Stimulated activated CD4-positive, alpha-beta T cell treated with anti-CD3 and anti-CD28 coated beads, Interleukin-1b, Interleukin-23, amount 100 ng/mL, for 4 hours (primary cell): ENCODE measurements at regions not wholly inside any gene's neighbourhood (a gene's known extent, or its start where the extent isn't known, plus 50 kb on each side); places are given as distances from the start of the nearest gene placed in this dataset.
A peak's percentile ranks its signal among the peaks of the same experiment; 100 is the strongest.
"Not testable (repeated sequence)": the region's sequence is repeated elsewhere in the genome, so short reads cannot be mapped to it uniquely, and the experiment has no call there.

Source experiments
- DNase-seq, 2 donors: peaks; one replicate each; pipeline ENCODE4 v3.0.0-alpha.2; 2020; ENCODE audit warnings: low read depth in 2 of 2

DNA sequence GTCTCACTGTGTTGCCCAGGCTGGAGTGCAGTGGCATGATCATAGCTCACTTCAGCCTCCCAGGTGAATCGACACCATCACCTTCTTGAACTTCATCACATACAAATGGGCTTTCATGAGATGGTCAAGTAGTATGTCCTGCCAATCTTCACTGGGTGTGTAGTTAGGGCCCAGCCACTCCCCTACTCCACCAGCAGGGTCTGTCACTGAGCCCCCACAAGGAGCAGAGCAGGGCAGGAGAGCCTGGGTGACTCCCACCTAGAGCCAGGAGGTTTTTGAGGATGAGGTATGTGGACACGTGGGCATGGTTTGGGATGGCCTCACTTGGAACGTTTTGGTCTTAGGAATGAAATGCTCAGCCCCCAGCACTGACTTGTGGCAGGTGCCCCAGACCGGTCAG is 4037.7 kb upstream of the TPTE start:
- not testable (repeated sequence) for DNase-seq

DNA sequence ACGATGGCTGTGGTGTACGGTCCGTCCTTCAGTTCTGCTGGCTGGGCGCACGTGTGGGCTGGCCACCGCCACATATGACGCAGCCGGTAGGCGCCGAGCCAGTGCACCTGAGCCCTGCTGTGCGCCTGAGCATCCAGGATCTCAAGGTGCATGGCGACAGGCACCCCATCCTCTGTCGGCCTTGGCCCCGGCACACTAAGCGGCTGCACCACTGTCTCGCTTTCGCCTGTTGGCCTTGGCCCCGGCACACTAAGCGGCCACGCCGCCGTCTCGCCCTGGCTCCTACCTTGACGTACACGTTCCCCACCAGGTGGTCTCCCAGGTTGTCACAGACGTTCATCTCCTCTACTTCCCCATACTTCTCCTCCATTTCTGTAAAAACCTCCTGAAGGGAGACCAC is 4034.6 kb upstream of the TPTE start:
- not testable (repeated sequence) for DNase-seq

DNA sequence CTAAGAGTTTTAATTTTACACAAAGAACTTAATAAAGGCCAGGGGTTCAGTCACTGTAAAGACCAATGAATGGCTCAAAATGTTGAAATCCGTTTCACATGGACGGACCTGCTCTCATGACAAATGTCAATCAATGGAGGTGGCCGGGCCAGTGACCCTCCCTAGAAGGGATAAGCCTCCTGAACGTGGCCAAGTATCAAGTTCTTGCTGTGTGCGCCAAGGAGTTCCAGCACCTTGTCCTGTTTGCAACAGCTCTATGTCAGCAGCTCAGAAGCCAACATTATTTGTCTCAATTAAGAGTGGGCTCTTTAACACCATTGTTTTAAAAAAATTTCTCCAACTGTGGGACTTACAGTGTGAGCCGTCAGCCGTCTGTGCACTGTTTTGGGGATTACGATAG is 4028.7 kb upstream of the TPTE start:
- DNase-seq, result not testable (repeated sequence)

DNA sequence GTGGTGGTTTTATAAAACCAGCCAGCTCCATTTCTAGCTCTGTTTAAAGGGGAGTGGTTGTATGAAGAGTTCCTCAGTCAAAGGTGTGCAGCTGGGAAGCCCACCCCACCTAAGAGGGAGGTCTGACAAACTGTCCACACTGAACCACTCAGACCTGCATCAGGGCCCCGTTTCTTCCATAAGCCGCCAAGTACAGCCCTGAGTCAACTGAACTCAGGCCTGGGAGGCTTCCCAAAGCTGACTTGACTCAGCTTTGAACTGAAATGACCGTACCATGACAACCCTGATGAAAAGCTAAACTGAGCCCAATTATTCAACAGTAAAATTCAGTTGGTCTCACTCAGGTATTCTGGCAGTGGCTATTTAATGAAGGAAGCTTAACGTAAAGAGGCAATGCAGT is 4027.4 kb upstream of the TPTE start:
- not testable (repeated sequence) for DNase-seq

DNA sequence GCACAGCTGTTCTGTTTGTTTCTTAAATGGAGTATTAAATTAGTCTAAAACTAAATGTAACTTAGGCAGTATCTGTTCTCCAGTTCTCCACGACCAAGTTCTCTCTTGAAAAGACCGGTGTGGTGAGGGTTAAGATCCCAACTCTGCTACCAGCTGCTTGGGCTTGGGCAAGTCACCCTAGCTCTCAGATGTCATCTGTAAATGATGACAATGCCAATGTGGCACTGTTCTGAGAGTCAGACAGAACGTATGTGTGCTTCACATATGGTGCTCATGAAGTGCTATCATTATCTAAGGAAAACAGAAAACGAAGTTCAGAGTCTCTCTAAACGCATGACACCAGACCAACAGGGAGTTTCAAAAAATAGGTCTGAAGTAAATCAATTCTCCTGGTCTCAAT is 4025.0 kb upstream of the TPTE start:
- DNase-seq, result not testable (repeated sequence)

DNA sequence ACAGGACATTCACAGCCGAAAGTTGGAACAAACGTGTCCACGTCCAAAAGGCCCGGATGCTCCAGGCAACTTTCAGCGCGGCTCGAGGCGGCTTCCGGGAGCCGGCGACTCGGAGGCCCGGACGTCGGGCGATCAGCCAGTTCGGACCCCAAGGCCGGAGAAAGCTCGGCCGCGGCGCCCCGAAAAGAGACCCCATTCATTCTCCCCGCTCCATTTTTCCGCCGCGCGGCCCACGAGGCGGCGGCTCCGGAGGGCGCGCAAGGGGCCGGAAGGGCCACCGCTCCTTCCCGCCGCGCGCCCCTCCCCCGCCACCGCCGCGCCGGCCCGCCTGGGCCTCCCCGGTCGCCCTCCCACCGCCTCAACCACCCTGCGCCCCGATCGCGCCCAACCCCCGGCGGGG is 4022.7 kb upstream of the TPTE start:
- DNase-seq, result peak in 1 of 2 donors; percentile 1

DNA sequence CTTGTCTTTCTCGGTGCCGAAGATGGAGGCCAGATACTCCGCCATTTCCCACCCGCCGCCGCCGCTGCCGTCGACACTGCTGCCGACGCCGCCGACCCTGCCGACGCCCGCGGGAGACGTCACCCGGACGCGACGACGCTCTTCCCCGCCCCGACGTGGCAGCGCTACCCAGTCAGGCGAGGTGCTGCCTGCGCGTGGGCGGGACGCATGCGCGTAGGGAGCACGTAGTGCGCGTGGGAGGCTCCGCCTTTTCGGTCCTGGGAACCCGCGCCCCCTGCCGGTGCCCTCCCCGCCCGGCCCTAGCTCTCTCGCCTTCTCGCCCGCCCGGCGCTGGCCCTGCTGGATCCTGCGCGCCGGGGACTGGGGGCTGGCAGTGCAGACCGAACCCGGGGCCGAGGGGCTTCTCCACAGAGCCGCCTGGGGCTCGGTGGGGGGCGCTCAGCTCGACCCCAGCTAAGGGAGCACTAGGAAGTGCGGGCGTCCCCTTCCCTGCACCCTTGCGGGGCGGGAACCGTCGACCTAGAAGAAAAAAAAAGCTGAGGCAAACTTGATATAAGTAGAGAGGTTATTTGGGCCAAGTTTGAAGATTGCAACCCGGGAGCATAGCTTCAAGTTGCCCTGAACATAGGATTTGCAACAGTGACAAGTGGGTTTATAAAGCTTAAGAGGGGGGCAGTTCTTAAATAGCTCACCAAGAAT is 4022.1 kb upstream of the TPTE start:
- DNase-seq, result peak in 1 of 2 donors; percentile 57

DNA sequence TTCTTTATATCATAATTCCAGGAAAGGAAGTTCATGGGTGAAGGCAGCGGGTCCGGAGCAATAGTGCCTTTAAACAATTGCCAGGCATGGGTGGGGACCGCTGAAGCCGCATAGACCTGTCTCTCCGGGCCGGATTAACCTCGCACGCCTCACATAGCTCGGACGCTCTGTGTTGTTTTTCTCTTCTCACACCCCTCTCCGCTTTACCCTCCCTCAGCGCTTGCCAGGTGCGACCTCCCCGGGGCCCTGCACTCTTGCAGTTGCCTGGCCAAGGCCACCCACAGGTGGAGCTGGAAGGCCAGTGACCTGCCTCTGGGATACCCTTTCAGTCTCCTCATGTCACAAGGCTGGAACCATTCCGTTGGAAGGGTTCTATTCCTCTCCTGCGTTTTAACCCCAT is 4021.5 kb upstream of the TPTE start:
- DNase-seq, result not testable (repeated sequence)

DNA sequence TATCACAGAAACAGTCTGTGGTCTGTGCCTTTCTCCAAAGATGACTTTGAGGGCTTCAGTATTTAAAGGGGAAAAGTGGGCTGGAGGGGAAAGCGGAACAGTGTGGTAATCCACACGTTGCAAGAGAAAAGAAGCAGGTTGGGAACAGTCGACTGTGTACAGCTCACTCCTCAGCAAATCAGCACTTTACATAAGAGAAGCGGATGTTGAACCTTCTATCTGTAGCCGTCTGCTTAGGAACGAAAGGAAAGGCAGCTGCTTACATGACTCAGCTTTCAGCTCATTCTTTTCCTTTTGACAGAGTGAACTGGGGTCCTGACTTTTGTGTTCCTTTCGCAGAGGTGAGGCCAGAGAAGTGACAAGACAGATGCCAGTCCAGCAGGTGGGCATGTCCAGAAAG is 4020.7 kb upstream of the TPTE start:
- DNase-seq, result not testable (repeated sequence)

DNA sequence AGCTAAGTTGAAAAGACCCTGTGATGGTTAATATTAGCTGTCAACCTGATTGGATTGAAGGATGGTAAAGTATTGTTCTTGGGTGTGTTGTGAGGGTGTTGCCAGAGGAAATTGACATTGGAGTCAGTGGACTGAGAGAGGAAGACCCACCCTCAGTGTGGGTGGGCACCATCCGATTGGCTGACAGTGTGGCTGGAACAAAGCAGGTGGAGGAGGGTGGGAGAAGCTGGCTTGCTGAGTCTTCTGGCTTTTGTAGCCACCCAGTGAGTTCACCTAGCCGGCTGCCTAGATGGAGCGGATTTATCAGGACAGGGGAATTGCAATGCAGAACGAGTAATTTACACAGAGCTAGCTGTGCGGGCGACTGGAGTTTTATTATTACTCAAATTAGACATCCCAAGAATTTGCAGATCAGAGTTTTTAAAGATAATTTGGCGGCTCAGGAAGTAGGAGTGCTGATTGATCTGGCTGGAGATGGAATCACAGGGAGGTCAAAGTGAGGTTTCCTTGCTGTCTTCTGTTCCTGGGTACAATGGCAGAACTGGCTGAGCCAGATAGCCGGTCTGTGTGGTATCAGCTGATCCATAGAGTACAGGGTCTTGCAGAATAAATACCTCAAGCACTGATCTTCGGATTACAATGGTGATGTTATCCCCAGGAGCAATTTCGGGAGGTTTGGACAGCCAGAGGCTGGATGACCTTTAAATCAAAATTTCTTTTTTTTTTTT is 4015.1 kb upstream of the TPTE start:
- not testable (repeated sequence) for DNase-seq

DNA sequence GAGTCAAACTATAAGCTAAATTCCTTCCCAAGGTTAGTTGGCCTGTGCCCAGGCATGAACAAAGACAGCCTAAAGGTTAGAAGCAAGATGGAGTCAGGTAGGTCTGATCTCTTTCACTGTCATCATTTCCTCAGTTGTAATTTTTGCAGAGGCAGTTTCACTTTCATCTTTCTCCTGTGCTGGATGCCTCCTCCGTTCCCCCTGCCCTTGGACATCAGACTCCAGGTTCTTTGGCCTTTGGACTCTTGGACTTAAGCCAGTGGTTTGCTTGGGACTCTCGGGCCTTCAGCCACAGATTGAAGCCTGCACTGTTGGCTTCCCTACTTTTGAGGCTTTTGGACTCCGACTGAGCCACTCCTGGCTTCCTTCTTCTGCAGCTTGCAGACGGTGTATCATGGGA is 4013.8 kb upstream of the TPTE start:
- DNase-seq, result not testable (repeated sequence)

DNA sequence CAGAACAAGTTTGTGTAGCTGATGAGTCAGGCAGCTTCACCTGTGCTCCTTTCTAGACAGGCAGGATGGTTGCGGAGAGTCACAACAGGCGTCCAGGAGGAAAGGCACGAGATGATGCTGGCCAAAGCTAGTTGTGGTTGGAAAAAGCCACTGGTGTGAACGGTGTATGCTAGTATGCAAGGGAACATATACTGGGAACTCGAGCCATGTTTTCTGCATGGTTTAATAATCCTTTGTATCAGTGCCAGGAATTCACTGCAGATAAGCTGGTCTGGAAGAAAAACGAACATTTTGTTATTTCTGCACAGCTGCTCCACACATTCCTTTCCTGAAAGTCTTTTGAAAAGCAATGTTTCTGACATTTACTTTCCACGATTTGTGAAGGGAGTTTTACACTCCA is 3999.6 kb upstream of the TPTE start:
- DNase-seq, result not testable (repeated sequence)

DNA sequence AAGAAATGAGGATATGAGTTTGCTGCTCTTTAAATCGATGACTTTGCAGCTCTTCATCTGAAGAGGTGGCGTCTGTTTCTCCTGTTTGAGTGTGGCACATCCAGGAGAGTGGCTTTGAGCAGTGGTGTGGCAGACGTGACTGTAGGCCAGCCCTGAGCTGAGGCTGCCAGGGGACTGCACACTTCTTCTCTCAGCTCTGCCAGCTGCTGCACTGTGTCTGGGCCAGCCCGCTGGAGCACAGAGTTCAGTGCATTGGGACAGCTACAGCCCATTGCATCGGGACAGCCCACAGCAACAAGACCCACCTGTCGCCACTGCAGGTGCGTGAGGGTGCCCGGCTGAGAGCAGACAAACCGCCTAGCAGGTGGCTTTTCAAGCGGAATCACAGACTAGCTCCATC is 3995.2 kb upstream of the TPTE start:
- DNase-seq, result not testable (repeated sequence)

DNA sequence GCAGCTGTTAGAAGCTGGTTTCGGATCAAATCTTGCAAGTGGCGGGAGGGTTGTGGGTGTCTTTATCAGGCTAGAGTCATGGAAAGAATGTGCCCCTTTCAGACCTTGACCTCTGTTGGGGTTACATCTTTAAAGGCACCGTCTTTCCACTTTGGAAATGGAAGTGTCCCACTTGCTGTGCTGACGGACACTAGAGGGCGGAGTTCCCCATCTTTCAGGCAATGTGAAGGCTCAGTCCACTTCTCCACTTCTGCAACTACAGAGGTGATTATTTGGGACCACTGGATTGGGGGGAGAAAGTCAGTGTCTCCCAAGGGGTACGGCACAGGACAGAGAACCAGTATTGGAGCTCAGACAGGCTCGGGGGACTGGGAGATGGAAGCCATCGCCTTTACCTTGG is 3990.7 kb upstream of the TPTE start:
- not testable (repeated sequence) for DNase-seq

DNA sequence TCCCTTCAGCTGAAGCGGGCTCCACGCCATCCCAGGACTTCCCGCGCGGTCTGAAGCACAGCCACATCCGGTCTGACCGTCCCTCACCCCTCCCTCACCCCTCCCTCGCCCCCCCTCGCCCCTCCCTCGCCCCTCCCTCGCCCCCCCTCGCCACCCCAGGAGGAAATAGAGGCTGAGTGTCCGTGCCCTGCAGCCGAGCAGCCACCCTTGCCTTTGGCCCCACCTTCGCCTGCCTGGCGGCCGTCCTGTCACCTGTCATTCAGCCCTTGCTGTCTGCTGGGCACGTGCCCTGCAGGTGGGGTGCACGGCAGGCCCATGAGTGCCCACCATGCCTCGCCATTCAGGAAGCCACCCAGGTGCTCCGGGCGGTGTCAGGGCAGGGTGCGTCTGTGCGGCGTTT is 3988.1 kb upstream of the TPTE start:
- DNase-seq, result not testable (repeated sequence)

DNA sequence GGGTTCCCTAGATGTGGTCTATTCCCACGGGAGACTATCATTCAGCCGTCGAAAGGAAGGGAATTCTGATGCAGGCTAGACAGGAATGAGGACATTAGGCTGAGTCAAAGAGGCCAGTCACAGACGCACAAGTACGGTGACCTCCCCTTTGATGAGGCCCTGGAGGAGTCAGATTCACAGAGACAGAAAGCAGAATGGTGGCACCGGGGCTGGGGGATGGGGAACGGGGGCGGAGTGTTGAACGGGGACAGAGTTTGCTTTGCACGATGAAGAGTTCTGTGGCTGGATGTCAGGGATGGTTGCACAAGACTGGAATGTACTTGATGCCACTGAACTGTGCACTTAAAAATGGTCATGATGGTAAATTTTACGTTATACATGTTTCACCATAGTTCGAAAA is 3983.1 kb upstream of the TPTE start:
- not testable (repeated sequence) for DNase-seq

DNA sequence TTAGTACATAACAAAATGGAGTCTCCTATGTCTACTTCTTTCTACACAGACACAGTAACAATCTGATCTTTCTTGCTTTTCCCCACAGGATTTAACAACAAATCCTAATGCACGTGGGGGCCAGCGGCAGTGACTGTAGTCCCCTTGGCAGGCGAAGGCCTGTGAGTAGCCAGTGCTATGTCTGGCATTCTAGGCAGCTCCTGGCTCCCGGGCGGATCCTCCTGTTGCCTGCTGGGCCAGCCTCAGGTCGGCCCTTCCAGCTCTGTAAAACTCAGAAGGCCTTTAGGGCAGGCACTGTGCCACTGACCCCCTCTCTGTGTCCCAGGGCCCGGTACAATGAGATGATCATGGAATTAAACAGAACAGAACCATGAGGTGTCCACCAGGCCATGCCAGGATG is 3981.7 kb upstream of the TPTE start:
- DNase-seq, result not testable (repeated sequence)

DNA sequence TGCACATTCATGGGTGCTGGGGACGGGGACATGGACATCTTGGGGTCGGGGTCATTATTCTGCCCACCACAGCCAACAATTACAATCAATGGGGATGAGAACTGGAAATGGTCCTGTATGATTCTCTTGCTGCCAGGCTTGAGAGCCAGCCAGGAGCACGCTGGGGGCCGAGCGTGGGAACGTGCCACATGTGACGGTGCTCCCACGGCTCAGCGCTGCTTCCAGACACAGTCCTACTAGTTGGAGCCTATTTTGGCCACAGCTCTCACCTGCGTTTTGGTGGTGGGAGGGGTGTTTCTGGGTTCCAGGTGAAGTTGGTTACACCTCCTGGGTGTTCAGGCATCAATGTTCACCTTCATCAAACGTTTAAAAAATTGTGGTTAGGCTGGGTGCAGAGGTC is 3980.3 kb upstream of the TPTE start:
- DNase-seq, result not testable (repeated sequence)

DNA sequence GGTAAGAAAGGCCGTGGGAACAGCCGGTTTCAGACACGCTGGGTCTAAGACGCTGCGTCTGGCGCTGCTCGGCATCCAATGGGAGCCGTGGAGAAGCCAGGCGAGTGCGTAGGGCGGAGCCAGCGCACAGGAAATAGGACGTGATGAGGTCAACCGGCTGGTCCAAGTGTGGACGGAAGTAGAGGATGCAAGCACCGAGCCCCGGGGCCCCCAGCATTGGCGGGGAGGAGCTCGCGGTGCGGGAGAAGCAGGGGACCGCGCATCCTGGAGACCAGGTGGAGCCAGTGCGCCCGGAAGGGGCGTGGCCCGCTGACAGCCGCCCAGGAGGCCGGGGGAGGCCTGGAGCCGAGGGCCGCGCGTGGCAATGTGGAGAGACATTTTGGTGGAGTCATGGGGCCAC is 3976.1 kb upstream of the TPTE start:
- DNase-seq, result not testable (repeated sequence)

DNA sequence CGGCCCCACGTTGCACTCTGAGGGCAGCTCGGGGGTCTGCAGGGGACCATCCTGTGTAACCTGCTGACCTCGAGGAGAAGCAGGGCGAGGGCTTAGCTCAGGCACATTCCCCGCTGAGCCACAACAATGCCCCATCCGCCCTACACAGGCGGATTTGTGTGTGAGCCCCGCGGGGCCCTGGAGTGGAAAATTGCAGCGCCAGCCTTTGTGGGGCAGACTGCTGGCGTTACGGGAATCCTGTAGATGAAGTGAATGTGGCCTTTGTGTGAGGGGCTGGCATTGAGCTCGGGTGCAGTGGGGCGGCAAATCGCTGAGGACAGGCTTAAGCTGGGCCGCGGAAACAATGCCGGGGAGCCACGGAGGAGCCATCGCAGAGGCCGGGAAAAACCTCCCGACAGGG is 3970.3 kb upstream of the TPTE start:
- DNase-seq, result not testable (repeated sequence)

DNA sequence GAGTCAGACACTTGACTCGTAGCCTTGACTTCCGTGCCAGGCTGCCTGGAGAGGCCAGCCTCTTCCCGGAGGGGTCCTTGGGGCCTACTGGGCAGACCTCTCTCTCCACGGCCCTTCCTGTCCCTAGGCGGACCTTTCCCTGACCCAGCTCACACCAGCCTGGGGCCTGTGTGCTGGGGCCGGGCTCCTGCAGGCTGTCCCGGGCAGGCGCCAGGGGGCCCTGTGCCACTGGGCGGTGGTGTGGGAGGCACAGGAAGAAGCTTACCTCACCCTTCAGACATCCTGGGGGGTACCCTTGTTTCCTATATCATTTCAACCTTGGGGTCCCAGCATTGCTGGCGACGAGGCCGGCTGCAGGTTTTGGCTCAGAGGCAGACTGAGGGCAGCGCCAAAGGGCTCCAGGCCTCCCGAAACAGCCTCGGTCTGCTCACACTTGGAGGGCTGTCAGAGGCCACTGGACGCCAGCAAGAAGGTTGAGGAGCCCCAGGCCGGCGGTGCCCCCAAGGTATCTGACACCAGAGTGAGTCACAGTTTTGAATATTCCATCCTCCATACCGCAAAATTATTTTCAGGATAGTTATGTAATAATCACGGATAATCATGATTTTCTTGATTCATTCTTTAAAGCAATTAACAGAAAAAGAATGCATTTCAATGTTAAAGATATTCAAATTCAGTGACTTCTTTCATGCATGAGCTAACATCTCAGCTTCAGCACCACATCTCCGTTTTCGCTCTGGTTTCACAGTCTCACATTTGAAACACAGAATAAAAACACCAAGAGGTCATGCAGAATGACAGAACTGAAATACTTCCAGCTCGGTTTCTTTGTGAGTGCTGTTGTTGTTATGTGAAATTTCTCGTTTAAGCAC is 3967.6 kb upstream of the TPTE start:
- not testable (repeated sequence) for DNase-seq

DNA sequence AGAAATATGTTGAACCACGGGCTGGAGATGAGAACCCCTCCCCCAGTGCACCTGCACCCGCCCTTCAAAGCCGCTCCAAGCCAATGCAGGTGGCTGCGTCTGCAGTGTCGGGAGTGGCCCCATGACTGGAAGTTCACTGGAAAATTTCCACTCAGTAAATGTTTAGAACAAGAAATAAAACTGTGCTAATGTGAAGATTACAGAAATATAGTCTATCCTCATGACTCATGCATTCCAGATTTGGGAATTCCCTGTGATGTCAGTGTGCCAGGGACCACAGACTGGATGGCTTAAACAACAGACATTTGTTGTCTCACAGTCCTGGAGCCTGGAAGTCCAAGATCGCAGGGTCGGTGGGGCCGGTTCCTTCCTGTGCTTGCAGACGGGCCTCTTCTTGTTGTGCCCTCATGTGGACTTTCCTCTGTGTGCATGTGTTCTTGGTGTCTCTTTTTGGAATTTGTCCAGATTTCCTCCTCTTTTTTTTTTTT is 3967.0 kb upstream of the TPTE start:
- not testable (repeated sequence) for DNase-seq
